CD4-positive, CD25-positive, alpha-beta regulatory T cell (primary cell): ENCODE measurements at regions not wholly inside any gene's neighbourhood (a gene's known extent, or its start where the extent isn't known, plus 50 kb on each side); places are given as distances from the start of the nearest gene placed in this dataset.
A peak's percentile ranks its signal among the peaks of the same experiment; 100 is the strongest.

Experiments
- ATAC-seq, 2 donors: fragments of 150-1000 bp; cut with Tn5 transposase; one replicate each; pipeline ENCODE4 v1.10.0; 2021; ENCODE audit warnings: low read depth in 2 of 2, moderate number of reproducible peaks in 2 of 2, moderate library complexity in 1 of 2
- DNase-seq, 3 donors: peaks; one replicate each; pipeline versions ENCODE4 v3.0.0 to v3.0.0-alpha.2; 2012 to 2022; ENCODE audit warnings: mixed read lengths in 1 of 3
- H3K27ac ChIP-seq: one replicate; pipeline ENCODE4 v1.7.0; 2013; ENCODE audit warnings: mild to moderate bottlenecking, low read length; ENCODE audit not compliant: insufficient read depth, poor library complexity, severe bottlenecking
- H3K27me3 ChIP-seq: one replicate; pipeline ENCODE4 v1.7.0; 2013; ENCODE audit warnings: low read length; ENCODE audit not compliant: control insufficient read depth, insufficient read depth
- H3K36me3 ChIP-seq: one replicate; pipeline ENCODE4 v1.7.0; 2013; ENCODE audit warnings: mild to moderate bottlenecking, low read length, moderate library complexity; ENCODE audit not compliant: control insufficient read depth, insufficient read depth
- H3K4me1 ChIP-seq: 2 replicates; pipeline ENCODE4 v1.7.0; 2013; ENCODE audit warnings: mild to moderate bottlenecking, low read length; ENCODE audit not compliant: insufficient read depth, control insufficient read depth, poor library complexity, severe bottlenecking
- H3K4me3 ChIP-seq: one replicate; pipeline ENCODE4 v1.7.0; 2013; ENCODE audit warnings: low read depth, mild to moderate bottlenecking, low read length, moderate library complexity
- H3K9me3 ChIP-seq, 2 experiments: 1 replicate in 1 of 2; 2 replicates in 1 of 2; pipeline ENCODE4 v1.7.0; 2013; ENCODE audit warnings: low read length in 2 of 2, mild to moderate bottlenecking in 1 of 2, moderate library complexity in 1 of 2; ENCODE audit not compliant: control insufficient read depth in 2 of 2
- H3K27ac Mint-ChIP-seq, 3 donors: one replicate each; pipeline ENCODE4 v1.8.0; 2020 to 2022; ENCODE audit warnings: mild to moderate bottlenecking in 3 of 3, mixed read lengths in 3 of 3, moderate library complexity in 2 of 3
- H3K27me3 Mint-ChIP-seq: one replicate; pipeline ENCODE4 v1.8.0; 2022; ENCODE audit warnings: mild to moderate bottlenecking, mixed read lengths
- H3K36me3 Mint-ChIP-seq: one replicate; pipeline ENCODE4 v1.8.0; 2020; ENCODE audit warnings: mixed read lengths
- H3K4me1 Mint-ChIP-seq, 4 donors: one replicate each; pipeline ENCODE4 v1.8.0; 2020 to 2022; ENCODE audit warnings: mixed read lengths in 4 of 4, mild to moderate bottlenecking in 1 of 4
- H3K4me3 Mint-ChIP-seq, 4 donors: one replicate each; pipeline ENCODE4 v1.8.0; 2020 to 2022; ENCODE audit warnings: mild to moderate bottlenecking in 4 of 4, mixed read lengths in 4 of 4, moderate library complexity in 3 of 4
- H3K9me3 Mint-ChIP-seq, 7 donors: one replicate each; pipeline ENCODE4 v1.8.0; 2020 to 2022; ENCODE audit warnings: mixed read lengths in 7 of 7, mild to moderate bottlenecking in 3 of 7, moderate library complexity in 2 of 7

DNA sequence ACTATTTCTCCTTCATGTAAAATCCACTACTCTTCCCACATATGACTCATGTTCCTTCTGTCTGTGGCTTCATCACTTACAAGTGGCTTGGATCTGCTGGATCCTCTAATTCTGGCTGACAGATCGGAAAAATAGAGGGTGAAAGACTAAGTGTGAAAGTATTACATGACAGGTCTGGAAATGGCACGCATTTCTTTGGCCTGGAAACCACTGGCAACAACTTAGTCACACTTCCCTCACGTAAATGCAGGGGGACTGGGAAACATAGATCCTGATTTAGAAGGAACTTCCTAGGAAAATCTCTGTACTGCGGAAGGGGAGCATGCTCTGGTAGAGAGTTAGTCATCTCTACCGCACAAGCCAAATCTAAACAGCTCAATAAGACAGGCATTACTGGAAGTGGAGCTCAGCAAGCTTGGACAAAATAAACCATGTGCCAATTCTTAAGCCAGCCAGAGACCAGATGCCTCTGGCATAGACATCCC, 305.4 kb upstream of the PTBP2 start:
- no peak overlapping the region for H3K4me3 Mint-ChIP-seq
- Histone ChIP-seq H3K27ac (no peak overlapping the region), H3K4me3 (no peak overlapping the region), H3K9me3 (no peaks in the 10 kb centered on the region), H3K36me3 (no peaks in the 10 kb centered on the region), H3K27me3 (no peaks in the 10 kb centered on the region), H3K4me1 (no peaks in the 10 kb centered on the region)
- ATAC-seq (no peak), DNase-seq (no peak)
- H3K36me3 Mint-ChIP-seq, result no peaks in the 10 kb centered on the region
- no peaks in the 10 kb centered on the region for H3K27me3 Mint-ChIP-seq
- H3K9me3 Mint-ChIP-seq, result peaks cover 0 to 3% (median 0%) of the 10 kb centered on the region in 7 donors
- peak overlapping the region in 1 of 3 donors; percentile 14 for H3K27ac Mint-ChIP-seq
- H3K4me1 Mint-ChIP-seq, result no peaks in the 10 kb centered on the region

DNA sequence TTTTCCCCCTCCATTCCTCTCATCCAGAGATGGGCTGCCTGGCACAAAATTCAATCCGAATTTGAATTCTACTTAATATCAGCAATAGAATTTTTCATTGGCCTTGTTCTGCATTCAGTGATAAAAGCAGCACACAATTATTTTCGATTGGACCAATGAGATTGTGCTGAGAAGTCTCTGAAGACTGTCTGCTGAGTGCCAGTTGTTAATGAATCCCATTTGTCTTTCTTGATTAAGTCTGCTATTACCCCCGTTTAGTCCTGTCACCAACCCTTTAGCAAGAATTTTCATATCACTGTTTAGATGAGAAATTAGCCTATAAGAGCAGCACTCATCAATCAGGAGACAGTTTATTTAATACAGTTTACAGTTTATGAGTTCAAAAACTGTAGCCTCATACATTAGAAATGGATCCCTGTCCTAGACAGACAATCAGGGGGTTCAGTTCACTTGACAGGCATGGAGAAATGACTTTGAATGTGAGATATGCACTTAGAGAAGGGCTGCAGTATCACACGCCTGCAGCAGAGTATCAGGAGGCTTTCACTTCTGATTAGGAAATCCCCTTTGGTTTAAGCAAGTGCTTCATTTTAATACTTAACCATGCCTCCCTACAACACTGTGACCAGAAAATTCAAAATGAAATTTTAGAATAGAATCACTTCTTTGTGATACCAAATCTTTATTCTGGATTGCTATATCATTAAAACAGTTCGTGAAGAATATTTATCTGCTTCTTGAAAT, 304.7 kb upstream of the PTBP2 start:
- H3K4me1 ChIP-seq, result no peaks in the 10 kb centered on the region
- no peak for DNase-seq
- no peak overlapping the region for H3K27ac Mint-ChIP-seq
- peaks cover 0 to 3% (median 0%) of the 10 kb centered on the region in 7 donors for H3K9me3 Mint-ChIP-seq
- H3K4me1 Mint-ChIP-seq, result no peaks in the 10 kb centered on the region
- no peaks in the 10 kb centered on the region for H3K27me3 ChIP-seq
- no peak overlapping the region for H3K27ac ChIP-seq
- H3K4me3 ChIP-seq, result no peak overlapping the region
- H3K36me3 ChIP-seq, result no peaks in the 10 kb centered on the region
- no peaks in the 10 kb centered on the region for H3K9me3 ChIP-seq
- H3K4me3 Mint-ChIP-seq, result no peak overlapping the region
- no peaks in the 10 kb centered on the region for H3K36me3 Mint-ChIP-seq
- no peaks in the 10 kb centered on the region for H3K27me3 Mint-ChIP-seq
- ATAC-seq, result no peak

DNA sequence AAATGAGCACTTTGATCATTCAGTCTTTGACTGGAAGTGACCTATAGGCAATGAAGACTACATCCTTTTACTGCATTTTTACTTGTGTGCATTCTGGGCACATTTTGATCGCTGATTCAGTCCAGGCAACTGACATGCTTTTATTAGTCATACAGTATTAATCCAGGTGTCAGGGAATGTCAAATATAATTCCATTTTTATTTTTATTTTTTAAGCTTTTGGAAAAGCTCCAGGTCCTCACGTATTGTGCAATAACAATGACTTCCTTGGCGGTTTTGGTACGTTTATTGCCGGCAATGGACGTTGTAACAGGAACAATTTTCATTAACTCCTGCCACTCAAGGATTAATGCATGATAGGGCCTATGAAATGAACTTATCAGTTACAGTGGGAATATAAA, 302.6 kb upstream of the PTBP2 start:
- Histone ChIP-seq H3K36me3 (no peaks in the 10 kb centered on the region), H3K4me1 (no peaks in the 10 kb centered on the region), H3K27me3 (no peaks in the 10 kb centered on the region), H3K4me3 (no peak overlapping the region), H3K27ac (no peak overlapping the region), H3K9me3 (no peaks in the 10 kb centered on the region)
- Mint-ChIP-seq H3K4me3 (no peak overlapping the region), H3K4me1 (no peaks in the 10 kb centered on the region), H3K36me3 (no peaks in the 10 kb centered on the region), H3K9me3 (peaks cover 0 to 3% (median 0%) of the 10 kb centered on the region in 7 donors), H3K27me3 (no peaks in the 10 kb centered on the region), H3K27ac (no peak overlapping the region)
- DNase-seq (no peak), ATAC-seq (no peak)

DNA sequence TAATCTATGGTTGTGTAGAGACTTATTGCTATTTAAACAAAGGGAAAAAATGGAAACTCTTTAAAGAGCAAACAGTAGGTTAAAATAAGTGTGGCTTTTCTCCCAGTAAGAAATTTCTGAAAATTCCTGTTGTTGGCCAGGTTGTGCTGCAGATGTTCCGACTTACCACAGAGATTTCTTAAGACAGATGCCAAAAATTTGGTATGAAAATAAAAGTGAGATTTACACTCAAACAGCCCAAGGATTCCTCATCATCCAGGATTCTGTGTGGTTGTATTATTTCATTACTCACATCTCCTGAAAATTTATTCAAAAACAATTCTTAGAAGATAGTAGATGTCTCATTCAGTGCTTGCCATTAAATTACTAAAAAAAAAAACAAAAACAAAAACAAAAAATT, 296.7 kb upstream of the PTBP2 start:
- Histone ChIP-seq H3K27ac (no peak overlapping the region), H3K4me3 (no peak overlapping the region), H3K36me3 (no peaks in the 10 kb centered on the region), H3K4me1 (no peaks in the 10 kb centered on the region), H3K9me3 (no peaks in the 10 kb centered on the region), H3K27me3 (no peaks in the 10 kb centered on the region)
- Mint-ChIP-seq H3K4me1 (no peaks in the 10 kb centered on the region), H3K27ac (no peak overlapping the region), H3K4me3 (no peak overlapping the region), H3K36me3 (no peaks in the 10 kb centered on the region), H3K27me3 (no peaks in the 10 kb centered on the region), H3K9me3 (peaks cover 0 to 4% (median 0%) of the 10 kb centered on the region in 7 donors)
- no peak for DNase-seq
- ATAC-seq, result no peak

DNA sequence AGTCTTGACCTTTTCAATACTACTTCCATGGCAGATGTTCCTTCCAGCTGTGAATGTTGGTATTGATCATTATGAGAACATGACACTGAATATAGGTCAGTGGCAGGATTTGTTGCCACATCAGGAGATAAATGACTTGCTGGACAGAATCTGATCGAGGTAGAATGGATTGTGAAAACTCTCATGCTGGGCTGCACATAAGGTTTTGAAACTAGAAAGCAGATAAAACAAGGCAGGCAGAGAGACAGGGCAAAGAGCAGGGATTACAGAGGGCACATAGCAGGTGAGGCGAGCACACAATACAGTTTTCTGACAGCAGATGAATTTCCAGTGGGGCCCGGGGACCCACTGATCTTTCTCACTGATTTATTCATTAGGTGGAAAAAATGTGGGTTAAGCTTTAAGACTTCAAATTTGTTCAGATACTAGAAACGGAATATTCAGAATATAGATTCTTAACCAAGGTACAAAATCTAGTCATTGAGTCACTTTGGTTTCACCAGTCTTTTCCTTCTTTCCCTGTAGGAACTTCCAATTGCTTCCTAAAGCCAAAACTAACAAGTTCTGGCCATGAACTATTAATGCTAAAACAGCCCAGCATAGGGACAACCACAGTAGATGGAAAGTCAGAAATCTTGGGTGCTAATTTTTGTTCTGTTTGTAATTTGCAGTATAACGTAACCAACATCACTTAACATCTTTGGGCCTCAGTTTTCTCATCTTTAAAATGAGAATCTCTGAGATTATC, 296.0 kb upstream of the PTBP2 start:
- H3K36me3 ChIP-seq, result no peaks in the 10 kb centered on the region
- DNase-seq (no peak), ATAC-seq (no peak)
- H3K4me3 Mint-ChIP-seq, result no peak overlapping the region
- H3K9me3 Mint-ChIP-seq, result peaks cover 0 to 4% (median 0%) of the 10 kb centered on the region in 7 donors
- no peak overlapping the region for H3K4me3 ChIP-seq
- no peaks in the 10 kb centered on the region for H3K9me3 ChIP-seq
- no peaks in the 10 kb centered on the region for H3K4me1 Mint-ChIP-seq
- H3K27me3 ChIP-seq, result no peaks in the 10 kb centered on the region
- H3K27ac ChIP-seq, result no peak overlapping the region
- no peak overlapping the region for H3K27ac Mint-ChIP-seq
- H3K27me3 Mint-ChIP-seq, result no peaks in the 10 kb centered on the region
- H3K36me3 Mint-ChIP-seq, result no peaks in the 10 kb centered on the region
- no peaks in the 10 kb centered on the region for H3K4me1 ChIP-seq

DNA sequence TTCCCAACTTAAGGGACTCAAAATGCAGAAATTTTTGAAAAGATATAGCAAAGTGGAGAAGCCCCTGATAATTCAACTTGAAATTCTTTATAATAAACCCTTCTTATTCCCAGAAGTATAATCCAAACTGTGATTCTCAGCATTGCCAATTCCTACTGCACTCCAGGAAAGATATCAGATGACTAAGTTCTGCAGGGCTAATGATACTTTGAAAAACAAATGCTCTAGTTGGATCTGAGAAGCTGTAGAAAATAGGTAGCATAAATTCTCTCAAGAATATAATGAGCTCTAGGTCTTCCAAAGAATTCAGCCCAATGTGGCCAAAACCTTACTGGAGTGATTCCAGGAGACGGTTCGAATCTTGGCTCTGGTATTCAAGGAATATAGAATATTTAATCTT, 294.0 kb upstream of the PTBP2 start:
- no peak overlapping the region for H3K27ac ChIP-seq
- ATAC-seq, result no peak
- H3K4me1 Mint-ChIP-seq, result no peaks in the 10 kb centered on the region
- no peak overlapping the region for H3K4me3 ChIP-seq
- H3K27me3 ChIP-seq, result no peaks in the 10 kb centered on the region
- no peaks in the 10 kb centered on the region for H3K36me3 Mint-ChIP-seq
- peaks cover 0 to 8% (median 1%) of the 10 kb centered on the region in 7 donors for H3K9me3 Mint-ChIP-seq
- H3K27ac Mint-ChIP-seq, result no peak overlapping the region
- H3K4me1 ChIP-seq, result no peaks in the 10 kb centered on the region
- H3K4me3 Mint-ChIP-seq, result no peak overlapping the region
- H3K36me3 ChIP-seq, result no peaks in the 10 kb centered on the region
- no peaks in the 10 kb centered on the region for H3K9me3 ChIP-seq
- H3K27me3 Mint-ChIP-seq, result no peaks in the 10 kb centered on the region
- DNase-seq, result no peak

DNA sequence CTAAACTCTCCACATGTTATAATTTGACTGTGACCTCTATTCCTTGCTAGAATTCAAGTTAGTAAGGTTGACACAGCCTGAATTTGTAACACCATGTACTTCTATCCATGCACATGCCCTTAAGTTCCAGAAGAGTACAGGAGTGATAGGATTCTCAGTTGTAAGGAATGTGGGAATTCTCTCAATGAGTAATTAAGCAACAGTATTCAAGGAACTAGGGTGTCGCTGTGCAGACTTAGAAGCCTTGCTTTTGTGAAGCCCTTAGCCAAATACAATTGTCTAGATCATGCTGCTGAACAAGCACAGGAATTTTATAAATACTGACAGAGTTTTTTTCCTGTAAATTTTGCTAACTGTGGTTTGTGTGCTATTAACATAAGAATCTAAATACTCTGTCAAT, 276.3 kb upstream of the PTBP2 start:
- Mint-ChIP-seq H3K4me1 (no peaks in the 10 kb centered on the region), H3K36me3 (no peaks in the 10 kb centered on the region), H3K27ac (no peak overlapping the region), H3K27me3 (no peaks in the 10 kb centered on the region), H3K4me3 (no peak overlapping the region), H3K9me3 (peaks cover 0 to 4% (median 2%) of the 10 kb centered on the region in 7 donors)
- ATAC-seq (no peak), DNase-seq (no peak)
- Histone ChIP-seq H3K9me3 (no peaks in the 10 kb centered on the region), H3K4me1 (no peaks in the 10 kb centered on the region), H3K27ac (no peak overlapping the region), H3K27me3 (no peaks in the 10 kb centered on the region), H3K4me3 (no peak overlapping the region), H3K36me3 (no peaks in the 10 kb centered on the region)
